ENCODE measurements at regions not wholly inside any gene's neighbourhood (a gene's known extent, or its start where the extent isn't known, plus 50 kb on each side); places are given as distances from the start of the nearest gene placed in this dataset.

- TF ChIP-seq EZH2phosphoT487 (IDR thresholded peaks at IDR 0.05; ENCODE audit: unreplicated experiment), result no peak
- TF ChIP-seq, protein P1, sequence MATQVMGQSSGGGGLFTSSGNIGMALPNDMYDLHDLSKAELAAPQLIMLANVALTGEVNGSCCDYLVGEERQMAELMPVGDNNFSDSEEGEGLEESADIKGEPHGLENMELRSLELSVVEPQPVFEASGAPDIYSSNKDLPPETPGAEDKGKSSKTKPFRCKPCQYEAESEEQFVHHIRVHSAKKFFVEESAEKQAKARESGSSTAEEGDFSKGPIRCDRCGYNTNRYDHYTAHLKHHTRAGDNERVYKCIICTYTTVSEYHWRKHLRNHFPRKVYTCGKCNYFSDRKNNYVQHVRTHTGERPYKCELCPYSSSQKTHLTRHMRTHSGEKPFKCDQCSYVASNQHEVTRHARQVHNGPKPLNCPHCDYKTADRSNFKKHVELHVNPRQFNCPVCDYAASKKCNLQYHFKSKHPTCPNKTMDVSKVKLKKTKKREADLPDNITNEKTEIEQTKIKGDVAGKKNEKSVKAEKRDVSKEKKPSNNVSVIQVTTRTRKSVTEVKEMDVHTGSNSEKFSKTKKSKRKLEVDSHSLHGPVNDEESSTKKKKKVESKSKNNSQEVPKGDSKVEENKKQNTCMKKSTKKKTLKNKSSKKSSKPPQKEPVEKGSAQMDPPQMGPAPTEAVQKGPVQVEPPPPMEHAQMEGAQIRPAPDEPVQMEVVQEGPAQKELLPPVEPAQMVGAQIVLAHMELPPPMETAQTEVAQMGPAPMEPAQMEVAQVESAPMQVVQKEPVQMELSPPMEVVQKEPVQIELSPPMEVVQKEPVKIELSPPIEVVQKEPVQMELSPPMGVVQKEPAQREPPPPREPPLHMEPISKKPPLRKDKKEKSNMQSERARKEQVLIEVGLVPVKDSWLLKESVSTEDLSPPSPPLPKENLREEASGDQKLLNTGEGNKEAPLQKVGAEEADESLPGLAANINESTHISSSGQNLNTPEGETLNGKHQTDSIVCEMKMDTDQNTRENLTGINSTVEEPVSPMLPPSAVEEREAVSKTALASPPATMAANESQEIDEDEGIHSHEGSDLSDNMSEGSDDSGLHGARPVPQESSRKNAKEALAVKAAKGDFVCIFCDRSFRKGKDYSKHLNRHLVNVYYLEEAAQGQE (IDR thresholded peaks at IDR 0.05; ENCODE audit: unreplicated experiment), result no peak
- TF ChIP-seq CTCF (conservative IDR thresholded peaks at IDR 0.05; ENCODE audit: low read depth in 2 of 2), result no peak
- TF ChIP-seq POLR2AphosphoS5 (IDR thresholded peaks at IDR 0.05; ENCODE audit: low read depth), result no peak
- no peak for TF ChIP-seq ZNF114 (CRISPR knock-in tag; IDR thresholded peaks at IDR 0.05)
- TF ChIP-seq EZH2 (IDR thresholded peaks at IDR 0.05; ENCODE audit: low read depth, unreplicated experiment), result no peak
- no peak for TF ChIP-seq ZNF331 (CRISPR knock-in tag; IDR thresholded peaks at IDR 0.05; ENCODE audit: low read depth)
- TF ChIP-seq CREB1 (CRISPR knock-in tag; IDR thresholded peaks at IDR 0.05; ENCODE audit: low read depth), result no peak
- no peak for TF ChIP-seq NANOG (IDR thresholded peaks at IDR 0.05; ENCODE audit: borderline replicate concordance)
These were observed 290.6 kb downstream of the JRKL start for GRCh38 chr11:96680211-96681018.

All from GM23338 (cell line).